SK-N-MC (cell line): ENCODE measurements at regions not wholly inside any gene's neighbourhood (a gene's known extent, or its start where the extent isn't known, plus 50 kb on each side); places are given as distances from the start of the nearest gene placed in this dataset.

Experiments used
- EZH2 ChIP-seq: fragments of 200-600 bp; sonication (generic); IDR thresholded peaks from one replicate; pipeline ENCODE4 v1.6.1; 2017; ENCODE audit warnings: antibody characterized with exemption
- FOXP2 ChIP-seq: optimal IDR thresholded peaks from 2 replicates; pipeline ENCODE3; 2011; ENCODE audit warnings: mild to moderate bottlenecking, moderate library complexity; ENCODE audit not compliant: insufficient read depth; ENCODE audit errors: extremely low read length, control extremely low read depth
- POLR2AphosphoS5 ChIP-seq: IDR thresholded peaks from 2 replicates; pipeline ENCODE4 v1.6.1; 2012; ENCODE audit warnings: mild to moderate bottlenecking, low read depth, low read length, borderline replicate concordance

DNA sequence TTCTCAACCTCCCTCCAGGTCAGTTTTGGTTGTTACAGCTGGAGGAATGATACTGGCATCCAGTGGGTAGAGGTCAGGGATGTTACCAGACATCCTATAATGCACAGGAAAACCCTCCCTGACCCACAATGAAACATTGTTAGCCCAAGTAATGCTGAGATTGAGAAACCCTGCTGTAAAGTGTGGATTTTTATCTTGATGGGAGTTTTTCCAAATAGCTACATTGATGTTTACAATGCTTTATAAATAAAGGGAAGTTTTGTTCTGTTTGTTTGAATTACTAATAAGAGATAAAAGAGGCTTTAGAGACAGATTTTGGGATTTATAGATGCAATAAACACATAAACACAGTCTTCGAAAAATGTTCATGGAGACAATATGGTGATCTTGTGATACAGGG lies 194.0 kb upstream of the NUDT6 start:
- TF ChIP-seq EZH2 (no peak), POLR2AphosphoS5 (no peak), FOXP2 (no peak)
